PFSK-1 (cell line): ENCODE measurements at regions not wholly inside any gene's neighbourhood (a gene's known extent, or its start where the extent isn't known, plus 50 kb on each side); places are given as distances from the start of the nearest gene placed in this dataset.

Source experiments
- FOXP2 ChIP-seq: optimal IDR thresholded peaks from 2 replicates; pipeline ENCODE3; 2011; ENCODE audit warnings: borderline replicate concordance, control low read depth, inconsistent platforms; ENCODE audit not compliant: insufficient read depth; ENCODE audit errors: extremely low read length, extremely low read depth
- POLR2AphosphoS5 ChIP-seq: IDR thresholded peaks from 2 replicates; pipeline ENCODE4 v1.6.1; 2012; ENCODE audit warnings: low read depth, mild to moderate bottlenecking, control low read depth, low read length, moderate library complexity
- SIN3A ChIP-seq: IDR thresholded peaks from 2 replicates; pipeline ENCODE4 v1.6.1; 2012; ENCODE audit warnings: mild to moderate bottlenecking, low read length, moderate library complexity, borderline replicate concordance; ENCODE audit not compliant: insufficient read depth
- TAF1 ChIP-seq: IDR thresholded peaks from 2 replicates; pipeline ENCODE4 v1.6.1; 2012; ENCODE audit warnings: low read length, control low read depth, borderline replicate concordance; ENCODE audit not compliant: insufficient read depth
- TF ChIP-seq, protein P1 (sequence below), 2 experiments: IDR thresholded peaks; 2 replicates each; pipeline versions ENCODE4 v1.6.1 to v1.8.0; 2011 to 2012; ENCODE audit warnings: low read depth in 2 of 2, low read length in 2 of 2, control low read depth in 1 of 2, inconsistent platforms in 1 of 2, mild to moderate bottlenecking in 1 of 2, moderate library complexity in 1 of 2; ENCODE audit not compliant: insufficient read depth in 1 of 2

DNA sequence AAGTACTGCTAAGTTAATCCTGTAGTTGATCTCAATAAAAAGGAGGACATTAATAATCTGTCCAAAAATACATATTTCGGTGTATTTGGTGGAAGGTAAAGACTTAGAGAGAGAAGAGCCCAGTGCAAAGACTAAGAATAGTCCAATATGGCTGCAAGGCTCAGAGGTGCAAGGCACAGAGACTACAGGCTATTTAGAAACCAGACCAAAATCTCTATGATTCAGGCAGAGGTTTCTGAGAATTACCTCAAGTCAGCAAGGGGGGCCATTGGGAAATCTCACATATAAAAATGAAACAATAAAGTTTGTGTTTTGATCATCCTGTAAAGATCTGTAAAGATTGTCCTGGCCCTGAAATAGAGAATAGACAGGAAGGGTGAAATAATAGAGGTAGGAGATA lies 1173.0 kb downstream of the VRK1 start:
- no peak for TF ChIP-seq SIN3A
- no peak for TF ChIP-seq FOXP2
- TF ChIP-seq POLR2AphosphoS5, result no peak
- no peak for TF ChIP-seq TAF1
- TF ChIP-seq, protein P1, sequence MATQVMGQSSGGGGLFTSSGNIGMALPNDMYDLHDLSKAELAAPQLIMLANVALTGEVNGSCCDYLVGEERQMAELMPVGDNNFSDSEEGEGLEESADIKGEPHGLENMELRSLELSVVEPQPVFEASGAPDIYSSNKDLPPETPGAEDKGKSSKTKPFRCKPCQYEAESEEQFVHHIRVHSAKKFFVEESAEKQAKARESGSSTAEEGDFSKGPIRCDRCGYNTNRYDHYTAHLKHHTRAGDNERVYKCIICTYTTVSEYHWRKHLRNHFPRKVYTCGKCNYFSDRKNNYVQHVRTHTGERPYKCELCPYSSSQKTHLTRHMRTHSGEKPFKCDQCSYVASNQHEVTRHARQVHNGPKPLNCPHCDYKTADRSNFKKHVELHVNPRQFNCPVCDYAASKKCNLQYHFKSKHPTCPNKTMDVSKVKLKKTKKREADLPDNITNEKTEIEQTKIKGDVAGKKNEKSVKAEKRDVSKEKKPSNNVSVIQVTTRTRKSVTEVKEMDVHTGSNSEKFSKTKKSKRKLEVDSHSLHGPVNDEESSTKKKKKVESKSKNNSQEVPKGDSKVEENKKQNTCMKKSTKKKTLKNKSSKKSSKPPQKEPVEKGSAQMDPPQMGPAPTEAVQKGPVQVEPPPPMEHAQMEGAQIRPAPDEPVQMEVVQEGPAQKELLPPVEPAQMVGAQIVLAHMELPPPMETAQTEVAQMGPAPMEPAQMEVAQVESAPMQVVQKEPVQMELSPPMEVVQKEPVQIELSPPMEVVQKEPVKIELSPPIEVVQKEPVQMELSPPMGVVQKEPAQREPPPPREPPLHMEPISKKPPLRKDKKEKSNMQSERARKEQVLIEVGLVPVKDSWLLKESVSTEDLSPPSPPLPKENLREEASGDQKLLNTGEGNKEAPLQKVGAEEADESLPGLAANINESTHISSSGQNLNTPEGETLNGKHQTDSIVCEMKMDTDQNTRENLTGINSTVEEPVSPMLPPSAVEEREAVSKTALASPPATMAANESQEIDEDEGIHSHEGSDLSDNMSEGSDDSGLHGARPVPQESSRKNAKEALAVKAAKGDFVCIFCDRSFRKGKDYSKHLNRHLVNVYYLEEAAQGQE (IDR thresholded peaks at IDR 0.05; ENCODE audit: insufficient read depth in 1 of 2, low read depth in 2 of 2, low read length in 2 of 2), result no peak

DNA sequence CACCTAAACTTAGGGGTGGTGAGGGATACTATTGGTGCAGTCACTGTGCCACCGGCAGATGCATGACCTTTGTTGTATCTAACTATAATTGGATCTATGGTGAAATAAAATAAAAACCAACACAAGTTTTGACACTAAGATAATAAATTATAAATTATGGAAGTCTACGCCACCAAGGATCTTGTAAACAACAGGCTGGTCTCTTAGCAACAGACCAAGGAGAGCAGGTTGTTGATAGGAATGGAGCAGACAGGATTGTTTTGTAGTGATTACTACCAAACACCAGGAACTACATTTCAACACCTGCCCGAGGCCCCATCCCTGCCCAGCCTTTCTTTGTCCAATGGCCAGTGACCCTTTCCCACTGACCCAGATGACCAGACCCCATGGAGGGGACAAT lies 1178.0 kb downstream of the VRK1 start:
- TF ChIP-seq SIN3A, result no peak
- TF ChIP-seq, protein P1 (IDR thresholded peaks at IDR 0.05; ENCODE audit: insufficient read depth in 1 of 2, low read depth in 2 of 2, low read length in 2 of 2), result no peak

DNA sequence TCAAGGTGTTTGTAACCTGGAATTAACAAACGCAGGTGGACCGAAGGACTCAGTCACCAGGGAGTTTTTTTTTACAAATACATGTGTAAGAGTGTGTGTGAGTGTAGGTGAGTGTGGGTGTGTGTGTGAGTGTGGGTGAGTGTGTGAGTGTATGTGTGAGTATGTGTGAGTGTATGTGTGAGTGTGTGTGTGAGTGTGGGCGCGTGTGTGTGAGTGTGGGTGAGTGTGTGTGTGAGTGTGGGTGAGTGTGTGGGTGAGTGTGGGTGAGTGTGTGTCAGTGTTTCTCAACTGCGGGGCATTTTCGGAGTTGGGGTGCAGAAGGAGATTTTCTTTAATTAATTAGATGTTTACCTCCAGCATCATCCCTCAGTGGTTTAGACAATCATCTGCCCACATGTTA lies 1178.8 kb downstream of the VRK1 start:
- TF ChIP-seq FOXP2 (no peak), TAF1 (no peak), POLR2AphosphoS5 (no peak)
- TF ChIP-seq, protein P1 (IDR thresholded peaks at IDR 0.05; ENCODE audit: insufficient read depth in 1 of 2, low read depth in 2 of 2, low read length in 2 of 2), result no peak

DNA sequence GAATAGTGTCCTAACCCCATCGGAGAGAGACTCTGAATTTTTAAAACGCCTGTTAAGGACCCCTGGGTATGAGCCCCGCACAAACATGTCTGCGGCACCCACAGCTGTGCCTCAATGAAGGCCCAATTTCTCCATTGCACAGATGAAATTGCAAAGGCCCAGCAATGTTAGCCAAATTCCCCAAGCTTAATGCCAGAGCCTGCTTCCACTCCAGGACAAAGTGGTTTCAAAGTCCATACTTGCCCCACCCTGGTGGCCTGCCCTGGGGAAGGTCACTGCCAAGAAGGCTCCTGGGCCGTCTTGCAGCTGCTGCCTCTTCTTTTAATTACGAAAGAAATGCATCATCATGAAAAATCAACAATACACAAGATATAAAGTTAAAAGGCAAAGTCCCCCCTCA lies 1179.7 kb downstream of the VRK1 start:
- TF ChIP-seq SIN3A (no peak), TAF1 (no peak), FOXP2 (no peak), POLR2AphosphoS5 (no peak)
- TF ChIP-seq, protein P1 (IDR thresholded peaks at IDR 0.05; ENCODE audit: insufficient read depth in 1 of 2, low read depth in 2 of 2, low read length in 2 of 2), result no peak

DNA sequence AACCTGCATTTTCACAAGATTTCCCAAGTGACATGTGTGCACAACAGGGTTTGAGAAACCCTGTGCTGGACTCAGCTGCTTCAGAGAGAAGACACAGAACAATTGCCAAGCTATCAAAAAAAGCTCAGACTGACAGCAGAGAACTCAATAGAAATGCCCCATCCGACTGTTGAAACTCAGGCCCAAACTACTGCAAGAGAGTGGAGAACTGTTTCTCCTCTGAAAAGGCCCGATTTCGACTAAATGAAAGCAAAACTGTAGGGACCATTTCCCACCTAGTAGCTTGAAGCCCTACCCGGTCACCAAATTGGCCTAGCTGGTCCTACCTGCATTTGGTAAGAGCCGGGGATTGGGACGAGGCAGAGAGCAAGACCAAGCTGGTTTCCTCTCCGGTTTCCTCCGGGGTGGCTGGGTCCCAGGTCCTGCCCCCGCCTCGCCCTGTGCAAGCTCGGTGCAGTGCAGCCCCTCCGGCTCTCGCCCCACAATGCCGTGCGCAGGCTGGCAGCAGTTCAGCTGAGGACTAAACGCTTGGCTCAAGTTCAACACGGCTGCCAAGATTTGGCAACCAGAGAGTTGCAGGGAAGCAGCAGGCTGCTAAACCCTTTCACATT lies 1180.6 kb downstream of the VRK1 start:
- no peak for TF ChIP-seq TAF1
- TF ChIP-seq FOXP2, result no peak
- TF ChIP-seq, protein P1 (IDR thresholded peaks at IDR 0.05; ENCODE audit: insufficient read depth in 1 of 2, low read depth in 2 of 2, low read length in 2 of 2), result no peak
- TF ChIP-seq SIN3A, result no peak
- TF ChIP-seq POLR2AphosphoS5, result no peak
